GM12878 (cell line): ENCODE measurements at regions not wholly inside any gene's neighbourhood (a gene's known extent, or its start where the extent isn't known, plus 50 kb on each side); places are given as distances from the start of the nearest gene placed in this dataset.

ENCODE experiments used
- CTCF ChIP-seq, 3 experiments: IDR thresholded peaks in 2 of 3; conservative IDR thresholded peaks in 1 of 3; 2 replicates each; pipeline ENCODE4 v1.5.1; 2011; ENCODE audit warnings: low read depth in 3 of 3, low read length in 3 of 3, mild to moderate bottlenecking in 3 of 3, control low read depth in 2 of 3, moderate library complexity in 2 of 3, inconsistent platforms in 1 of 3, mixed read lengths in 1 of 3; ENCODE audit not compliant: control insufficient read depth in 2 of 3, insufficient read depth in 1 of 3; ENCODE audit errors: extremely low read depth in 1 of 3
- CUX1 ChIP-seq: IDR thresholded peaks from 2 replicates; pipeline ENCODE4 v1.6.1; 2012; ENCODE audit warnings: improper control_type of control experiment, low read depth, low read length; ENCODE audit not compliant: insufficient replicate concordance
- EED ChIP-seq: sonication (generic); IDR thresholded peaks from 2 replicates; pipeline ENCODE4 v1.6.1; 2016; ENCODE audit warnings: antibody characterized with exemption, low read depth
- ELK1 ChIP-seq: IDR thresholded peaks from 2 replicates; pipeline ENCODE4 v1.6.1; 2012; ENCODE audit warnings: low read depth, low read length, improper control_type of control experiment
- HCFC1 ChIP-seq: fragments of 150-350 bp; IDR thresholded peaks from 2 replicates; pipeline ENCODE4 v1.6.1; 2014; ENCODE audit warnings: low read length
- IKZF2 ChIP-seq, 2 experiments: fragments of 450-650 bp; IDR thresholded peaks; 2 replicates each; pipeline ENCODE4 v1.6.1; 2017; ENCODE audit warnings: mild to moderate bottlenecking in 2 of 2, moderate library complexity in 2 of 2
- MTA2 ChIP-seq: fragments of 450-650 bp; IDR thresholded peaks from 2 replicates; pipeline ENCODE4 v1.6.1; 2016; ENCODE audit warnings: low read depth, mild to moderate bottlenecking, moderate library complexity
- NFYA ChIP-seq: IDR thresholded peaks from 2 replicates; pipeline ENCODE4 v1.6.1; 2011; ENCODE audit warnings: low read depth, mild to moderate bottlenecking, low read length, improper control_type of control experiment, borderline replicate concordance
- NR2C1 ChIP-seq: fragments of 450-650 bp; IDR thresholded peaks from 2 replicates; pipeline ENCODE4 v1.6.1; 2017; ENCODE audit warnings: antibody characterized with exemption, mild to moderate bottlenecking, moderate library complexity
- PAX5 ChIP-seq: IDR thresholded peaks from 2 replicates; pipeline ENCODE4 v1.6.1; 2011; ENCODE audit warnings: low read depth, low read length, borderline replicate concordance
- POLR2AphosphoS5 ChIP-seq: IDR thresholded peaks from 2 replicates; pipeline ENCODE4 v1.6.1; 2011; ENCODE audit warnings: mild to moderate bottlenecking, low read length, inconsistent platforms
- REST ChIP-seq: IDR thresholded peaks from 2 replicates; pipeline ENCODE4 v1.6.1; 2012; ENCODE audit warnings: mild to moderate bottlenecking, low read depth, low read length
- TCF12 ChIP-seq: IDR thresholded peaks from 2 replicates; pipeline ENCODE4 v1.6.1; 2011; ENCODE audit warnings: low read depth, mild to moderate bottlenecking, low read length
- USF2 ChIP-seq: IDR thresholded peaks from 2 replicates; pipeline ENCODE4 v1.6.1; 2011; ENCODE audit warnings: low read depth, low read length, improper control_type of control experiment, borderline replicate concordance
- ZNF384 ChIP-seq: IDR thresholded peaks from 2 replicates; pipeline ENCODE4 v1.6.1; 2012; ENCODE audit warnings: low read depth, mild to moderate bottlenecking, low read length, improper control_type of control experiment, borderline replicate concordance
- ZSCAN29 ChIP-seq: fragments of 450-650 bp; IDR thresholded peaks from 2 replicates; pipeline ENCODE4 v1.6.1; 2017; ENCODE audit warnings: mild to moderate bottlenecking, moderate library complexity

- TF ChIP-seq ELK1: no peak
- TF ChIP-seq PAX5: peak; percentile 80
- peak; percentile 82 for TF ChIP-seq ZNF384
- peak; percentile 73; the same call in 1 of the 2 replicates for TF ChIP-seq MTA2
- no peak for TF ChIP-seq REST
- peak; percentile 69; the same call in 1 of the 2 replicates for TF ChIP-seq ZSCAN29
- TF ChIP-seq EED: no peak
- no peak for TF ChIP-seq NR2C1
- TF ChIP-seq CUX1: no peak
- TF ChIP-seq IKZF2 (IDR thresholded peaks at IDR 0.05): peak; percentile 34 to 42; a peak in 2 of 4 replicates
- no peak for TF ChIP-seq HCFC1
- TF ChIP-seq USF2: no peak; the same call in 1 of the 2 replicates
- no peak for TF ChIP-seq NFYA
- TF ChIP-seq CTCF (IDR thresholded peaks at IDR 0.05 in 2 of 3, conservative IDR thresholded peaks at IDR 0.05 in 1 of 3; ENCODE audit: control insufficient read depth in 2 of 3, extremely low read depth in 1 of 3, insufficient read depth in 1 of 3, low read depth in 3 of 3, low read length in 3 of 3): no peak
- peak; percentile 89 for TF ChIP-seq TCF12
- no peak for TF ChIP-seq POLR2AphosphoS5
These were observed 54.8 kb upstream of the PHF21B start (continued) for GRCh38 chr22:45064313-45065278.
